Lower leg skin (tissue), 3 donors: ENCODE measurements at regions not wholly inside any gene's neighbourhood (a gene's known extent, or its start where the extent isn't known, plus 50 kb on each side); places are given as distances from the start of the nearest gene placed in this dataset.

Experiments used
- POLR2A ChIP-seq, 2 donors: fragments of 450-650 bp; IDR thresholded peaks; one replicate each; pipeline ENCODE4 v1.6.1; 2016 to 2017; ENCODE audit warnings: antibody characterized with exemption in 2 of 2, mild to moderate bottlenecking in 1 of 2, moderate library complexity in 1 of 2
- TF ChIP-seq, protein P1 (sequence below), 3 donors: fragments of 450-650 bp; IDR thresholded peaks; one replicate each; pipeline ENCODE4 v1.5.1; 2016; ENCODE audit warnings: antibody characterized with exemption in 3 of 3, mild to moderate bottlenecking in 3 of 3, moderate library complexity in 2 of 3

GRCh38 chr10:130648807-130649206, 512.6 kb downstream of the GLRX3 start:
- TF ChIP-seq, protein P1, sequence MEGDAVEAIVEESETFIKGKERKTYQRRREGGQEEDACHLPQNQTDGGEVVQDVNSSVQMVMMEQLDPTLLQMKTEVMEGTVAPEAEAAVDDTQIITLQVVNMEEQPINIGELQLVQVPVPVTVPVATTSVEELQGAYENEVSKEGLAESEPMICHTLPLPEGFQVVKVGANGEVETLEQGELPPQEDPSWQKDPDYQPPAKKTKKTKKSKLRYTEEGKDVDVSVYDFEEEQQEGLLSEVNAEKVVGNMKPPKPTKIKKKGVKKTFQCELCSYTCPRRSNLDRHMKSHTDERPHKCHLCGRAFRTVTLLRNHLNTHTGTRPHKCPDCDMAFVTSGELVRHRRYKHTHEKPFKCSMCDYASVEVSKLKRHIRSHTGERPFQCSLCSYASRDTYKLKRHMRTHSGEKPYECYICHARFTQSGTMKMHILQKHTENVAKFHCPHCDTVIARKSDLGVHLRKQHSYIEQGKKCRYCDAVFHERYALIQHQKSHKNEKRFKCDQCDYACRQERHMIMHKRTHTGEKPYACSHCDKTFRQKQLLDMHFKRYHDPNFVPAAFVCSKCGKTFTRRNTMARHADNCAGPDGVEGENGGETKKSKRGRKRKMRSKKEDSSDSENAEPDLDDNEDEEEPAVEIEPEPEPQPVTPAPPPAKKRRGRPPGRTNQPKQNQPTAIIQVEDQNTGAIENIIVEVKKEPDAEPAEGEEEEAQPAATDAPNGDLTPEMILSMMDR (IDR thresholded peaks at IDR 0.05): no peak
- no peak for TF ChIP-seq POLR2A (IDR thresholded peaks at IDR 0.05)
